CD4-positive, alpha-beta T cell treated with Interleukin-15 for 1 hour (primary cell): ENCODE measurements at regions not wholly inside any gene's neighbourhood (a gene's known extent, or its start where the extent isn't known, plus 50 kb on each side); places are given as distances from the start of the nearest gene placed in this dataset.
"Not testable (repeated sequence)": the region's sequence is repeated elsewhere in the genome, so short reads cannot be mapped to it uniquely, and the experiment has no call there.

Source experiments
- DNase-seq: peaks from one replicate; pipeline ENCODE4 v3.0.0-alpha.2; 2020

GRCh38 chr21:38619480-38619879, 121.2 kb upstream of the ERG start:
- no peak for DNase-seq

GRCh38 chr21:38619992-38620479, 121.8 kb upstream of the ERG start:
- no peak for DNase-seq

- DNase-seq, result no peak
Observed at GRCh38 chr21:38621132-38621531, 122.9 kb upstream of the ERG start.

- no peak for DNase-seq
Observed at GRCh38 chr21:38622081-38622826, 124.0 kb upstream of the ERG start.

- DNase-seq, result no peak
Observed at GRCh38 chr21:38622827-38623209, 124.5 kb upstream of the ERG start.

- no peak for DNase-seq
Observed at GRCh38 chr21:38623552-38623951, 125.3 kb upstream of the ERG start.

- DNase-seq, result no peak
Observed at GRCh38 chr21:38625000-38625399, 126.7 kb upstream of the ERG start.

- DNase-seq, result no peak
Observed at GRCh38 chr21:38626306-38626705, 128.0 kb upstream of the ERG start.

- DNase-seq, result no peak
Observed at GRCh38 chr21:38628349-38628748, 130.1 kb upstream of the ERG start.

- DNase-seq, result no peak
Observed at GRCh38 chr21:38631206-38631605, 132.9 kb upstream of the ERG start.

- no peak for DNase-seq
Observed at GRCh38 chr21:38631676-38632075, 133.4 kb upstream of the ERG start.

- DNase-seq, result no peak
Observed at GRCh38 chr21:38637161-38637560, 138.9 kb upstream of the ERG start.

GRCh38 chr21:38639571-38640354, 141.5 kb upstream of the ERG start:
- no peak for DNase-seq

GRCh38 chr21:38640355-38640742, 142.1 kb upstream of the ERG start:
- DNase-seq, result not testable (repeated sequence)

- no peak for DNase-seq
Observed at GRCh38 chr21:38643404-38644023, 145.2 kb upstream of the ERG start.

- DNase-seq, result no peak
Observed at GRCh38 chr21:38645282-38645681, 147.0 kb upstream of the ERG start.

GRCh38 chr21:38646213-38646837, 148.0 kb upstream of the ERG start:
- no peak for DNase-seq

GRCh38 chr21:38649120-38649519, 150.8 kb upstream of the ERG start:
- DNase-seq, result no peak

GRCh38 chr21:38651570-38651969, 153.3 kb upstream of the ERG start:
- no peak for DNase-seq

- no peak for DNase-seq
Observed at GRCh38 chr21:38652396-38652795, 153.3 kb upstream of the ETS2 start.

GRCh38 chr21:38654580-38654979, 151.1 kb upstream of the ETS2 start:
- DNase-seq, result no peak

GRCh38 chr21:38658511-38658910, 147.2 kb upstream of the ETS2 start:
- no peak for DNase-seq

- no peak for DNase-seq
Observed at GRCh38 chr21:38659936-38660332, 145.8 kb upstream of the ETS2 start.
